RCC 7860 (cell line): ENCODE measurements at regions not wholly inside any gene's neighbourhood (a gene's known extent, or its start where the extent isn't known, plus 50 kb on each side); places are given as distances from the start of the nearest gene placed in this dataset.

ENCODE experiments used
- DNase-seq: peaks from one replicate; pipeline ENCODE4 v3.0.0-alpha.2; 2015; ENCODE audit warnings: low spot score
- FAIRE-seq: peaks from 2 replicates; lab custom pipeline; 2012; peaks lifted over from hg19 to GRCh38; lab: Jason Lieb, UNC

DNA sequence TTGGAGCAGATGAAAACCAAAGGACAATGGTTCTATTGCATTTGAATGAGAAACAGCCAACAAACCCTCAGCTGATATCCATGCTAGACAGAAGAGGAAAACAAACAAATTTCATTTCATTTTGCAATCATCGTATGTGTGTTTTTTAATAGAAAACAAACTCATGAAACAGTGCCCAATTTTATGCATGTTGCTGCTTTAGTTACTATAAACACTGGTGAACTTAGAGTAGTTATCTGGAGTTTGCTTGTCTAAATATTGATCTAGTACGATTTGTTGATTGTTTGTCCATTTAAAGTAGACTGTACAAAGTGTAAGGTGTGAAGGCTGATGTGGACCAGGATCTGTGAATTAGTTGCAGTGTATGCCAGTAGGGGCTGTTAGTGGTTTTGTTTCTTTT lies 166.6 kb downstream of the KITLG start:
- FAIRE-seq (no peak), DNase-seq (no peak)

- FAIRE-seq (no peak), DNase-seq (no peak)
Observed at GRCh38 chr12:88416155-88416554, 164.1 kb downstream of the KITLG start.

DNA sequence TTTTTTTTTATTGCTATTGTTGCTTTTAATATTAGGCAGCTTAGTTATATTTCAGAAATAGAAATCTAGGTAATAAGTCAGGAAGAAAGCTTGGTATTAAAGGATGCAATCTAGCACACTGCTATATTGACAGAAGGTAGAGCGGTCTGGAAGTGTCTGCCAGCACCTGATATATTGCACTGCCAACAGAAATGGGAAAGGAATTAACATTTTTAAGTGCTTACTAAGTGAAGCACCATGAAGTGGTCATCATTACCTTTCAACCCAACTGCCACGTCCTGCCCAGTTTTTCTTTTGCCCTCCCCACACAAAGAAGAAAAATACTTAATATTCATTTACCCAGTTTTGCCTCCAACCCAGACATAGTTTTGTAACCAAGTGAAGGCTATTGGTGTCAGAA lies 163.5 kb downstream of the KITLG start:
- DNase-seq: no peak
- no peak for FAIRE-seq

DNA sequence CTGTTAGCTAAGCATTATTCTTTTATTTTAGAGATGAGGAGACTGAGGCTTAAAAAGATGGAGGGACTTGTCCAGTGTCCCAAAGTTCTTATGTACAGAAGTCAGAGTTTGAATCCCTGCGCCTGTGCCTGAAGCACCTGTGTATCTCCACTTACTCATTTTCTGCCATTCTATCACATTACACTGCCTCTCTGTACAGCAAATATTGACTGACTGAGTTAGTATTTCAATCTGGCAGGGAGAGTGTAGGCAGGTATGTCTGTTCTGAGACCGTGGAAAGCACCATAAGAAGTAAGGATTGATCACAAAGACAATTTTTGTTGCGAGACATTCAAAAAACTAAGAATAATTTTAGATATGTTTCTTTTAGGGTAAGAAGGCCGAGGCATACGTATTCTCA lies 162.7 kb downstream of the KITLG start:
- FAIRE-seq (no peak), DNase-seq (no peak)

DNA sequence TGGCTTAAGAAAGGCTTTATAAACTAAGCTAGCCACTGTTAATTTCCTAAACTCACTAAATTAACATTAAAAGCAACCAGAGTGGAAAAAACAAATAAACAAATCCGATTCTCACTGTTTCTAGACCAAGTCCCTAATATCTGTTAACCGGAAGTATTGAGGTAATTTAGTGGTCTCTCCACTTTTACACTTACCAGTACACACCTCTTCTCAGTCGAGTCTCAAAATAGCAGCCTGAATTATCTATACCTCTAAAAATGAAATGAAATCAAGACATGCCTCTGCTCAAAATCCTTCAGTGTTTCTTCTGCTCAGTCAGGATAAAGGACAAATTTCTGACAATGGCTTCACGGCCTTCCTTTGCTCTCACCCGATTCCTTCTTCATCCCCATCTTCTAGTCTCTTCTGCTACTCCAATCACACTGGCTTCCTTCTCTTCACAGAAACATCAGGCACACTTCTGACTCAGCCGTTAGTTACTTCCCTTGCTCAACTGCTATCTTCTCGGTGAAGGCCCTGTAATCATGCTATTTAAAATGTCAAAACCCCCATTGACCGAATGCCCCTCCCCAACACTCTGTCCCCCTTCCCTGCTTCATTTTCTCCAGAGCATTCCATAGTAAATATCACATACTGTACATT lies 161.3 kb downstream of the KITLG start:
- FAIRE-seq (no peak), DNase-seq (no peak)

GRCh38 chr12:88419794-88420193 lies 160.5 kb downstream of the KITLG start:
- DNase-seq (no peak), FAIRE-seq (no peak)

DNA sequence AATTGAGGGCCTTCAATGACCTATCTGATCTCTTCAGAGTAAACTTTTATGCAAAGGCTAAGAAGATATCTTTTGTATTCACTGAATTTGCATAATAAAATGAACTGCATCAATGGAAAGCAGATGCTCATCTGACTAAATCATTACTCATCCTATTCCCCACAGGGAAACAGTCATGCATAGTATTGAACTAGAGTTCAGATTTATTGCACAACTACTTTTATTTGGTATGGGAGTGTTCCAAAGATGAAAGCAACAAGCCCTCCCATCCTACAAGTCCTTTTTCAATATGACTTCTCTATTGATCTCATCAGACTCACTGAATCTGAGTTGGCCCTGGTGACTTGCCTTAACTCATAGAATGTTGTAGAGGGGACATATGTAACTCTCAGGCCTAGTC lies 159.8 kb downstream of the KITLG start:
- FAIRE-seq (peak; percentile 82), DNase-seq (peak; percentile 55)

GRCh38 chr12:88424791-88425730 lies 155.2 kb downstream of the KITLG start:
- no peak for FAIRE-seq
- no peak for DNase-seq

GRCh38 chr12:88428350-88428749 lies 151.9 kb downstream of the KITLG start:
- FAIRE-seq: no peak
- DNase-seq: no peak

- no peak for FAIRE-seq
- no peak for DNase-seq
Observed at GRCh38 chr12:88431246-88431645, 149.0 kb downstream of the KITLG start.

GRCh38 chr12:88432531-88433490 lies 147.5 kb downstream of the KITLG start:
- DNase-seq: no peak
- FAIRE-seq: no peak

GRCh38 chr12:88433997-88434703 lies 146.1 kb downstream of the KITLG start:
- no peak for FAIRE-seq
- DNase-seq: no peak

- no peak for FAIRE-seq
- DNase-seq: no peak
Observed at GRCh38 chr12:88435334-88436076, 144.8 kb downstream of the KITLG start.

GRCh38 chr12:88437226-88437625 lies 143.0 kb downstream of the KITLG start:
- DNase-seq (no peak), FAIRE-seq (no peak)
